ENCODE measurements at regions not wholly inside any gene's neighbourhood (a gene's known extent, or its start where the extent isn't known, plus 50 kb on each side); places are given as distances from the start of the nearest gene placed in this dataset.

- TF ChIP-seq ZNF274 (IDR thresholded peaks at IDR 0.05; ENCODE audit: low read depth, low read length) (no peak), YY1 (IDR thresholded peaks at IDR 0.05; ENCODE audit: insufficient read depth, insufficient read length) (no peak), SUZ12 (IDR thresholded peaks at IDR 0.05; ENCODE audit: extremely low read depth, insufficient read depth, insufficient read length) (no peak)
Measured at GRCh38 chr4:130851932-130852331, 1756.0 kb downstream of the C4orf33 start.
